GM12874 (cell line): ENCODE measurements at regions not wholly inside any gene's neighbourhood (a gene's known extent, or its start where the extent isn't known, plus 50 kb on each side); places are given as distances from the start of the nearest gene placed in this dataset.

Experiments
- CTCF ChIP-seq: IDR thresholded peaks from 2 replicates; pipeline ENCODE4 v1.5.1; 2011; ENCODE audit warnings: low read depth, mild to moderate bottlenecking, control low read depth, low read length, moderate library complexity; ENCODE audit not compliant: insufficient read depth

- TF ChIP-seq CTCF, result no peak
These were observed 63.5 kb upstream of the SPATA13 start for GRCh38 chr13:24097064-24097463.

- TF ChIP-seq CTCF, result no peak
These were observed 62.9 kb upstream of the SPATA13 start for GRCh38 chr13:24097667-24098066.

GRCh38 chr13:24099490-24099889 is 61.0 kb upstream of the SPATA13 start:
- no peak for TF ChIP-seq CTCF

- no peak for TF ChIP-seq CTCF
These were observed 60.3 kb upstream of the SPATA13 start for GRCh38 chr13:24100188-24100587.

- no peak for TF ChIP-seq CTCF
These were observed 56.6 kb upstream of the SPATA13 start for GRCh38 chr13:24103782-24104372.

- no peak for TF ChIP-seq CTCF
These were observed 55.8 kb upstream of the SPATA13 start for GRCh38 chr13:24104723-24105122.

GRCh38 chr13:24106429-24106828 is 54.1 kb upstream of the SPATA13 start:
- TF ChIP-seq CTCF, result no peak
